ENCODE measurements at regions not wholly inside any gene's neighbourhood (a gene's known extent, or its start where the extent isn't known, plus 50 kb on each side); places are given as distances from the start of the nearest gene placed in this dataset.
"Not testable (repeated sequence)": the region's sequence is repeated elsewhere in the genome, so short reads cannot be mapped to it uniquely, and the experiment has no call there.

GRCh38 chr6:78670156-78670555 is 197.2 kb upstream of the IRAK1BP1 start:
- no peaks in the 10 kb centered on the region for H3K4me1 ChIP-seq (ENCODE audit: control insufficient read depth in 1 of 2, insufficient read depth in 2 of 2, low read length in 2 of 2)
- H3K27ac ChIP-seq (ENCODE audit: low read depth in 1 of 2, low read length in 2 of 2): no peak overlapping the region
- DNase-seq (no peak), ATAC-seq (ENCODE audit: low FRiP score) (no peak)
- intact Hi-C loops (cut with DNase I): no loop called here
- H3K9me3 ChIP-seq (ENCODE audit: control insufficient read depth, low read length): peaks cover 2% of the 10 kb centered on the region
- 87 to 90% methylated on average over 2 of the region's 2 CpGs for WGBS, 2 donors
- no peak overlapping the region for H3K4me3 ChIP-seq (ENCODE audit: low read length in 2 of 2)
- no peaks in the 10 kb centered on the region for H3K27me3 ChIP-seq (ENCODE audit: control insufficient read depth in 1 of 2, insufficient read depth in 2 of 2, low read length in 1 of 2)
- no peaks in the 10 kb centered on the region for H3K36me3 ChIP-seq (ENCODE audit: control insufficient read depth in 1 of 2, insufficient read depth in 2 of 2, low read length in 1 of 2)

- Histone ChIP-seq H3K4me1 (ENCODE audit: control insufficient read depth in 1 of 2, insufficient read depth in 2 of 2, low read length in 2 of 2) (no peaks in the 10 kb centered on the region), H3K9me3 (ENCODE audit: control insufficient read depth, low read length) (peaks cover 2% of the 10 kb centered on the region), H3K27ac (ENCODE audit: low read depth in 1 of 2, low read length in 2 of 2) (no peak overlapping the region), H3K27me3 (ENCODE audit: control insufficient read depth in 1 of 2, insufficient read depth in 2 of 2, low read length in 1 of 2) (no peaks in the 10 kb centered on the region), H3K36me3 (ENCODE audit: control insufficient read depth in 1 of 2, insufficient read depth in 2 of 2, low read length in 1 of 2) (no peaks in the 10 kb centered on the region), H3K4me3 (ENCODE audit: low read length in 2 of 2) (no peak overlapping the region)
- WGBS, 2 donors: 85 to 89% methylated on average over 2 of the region's 2 CpGs
- DNase-seq: no peak
- intact Hi-C loops (cut with DNase I): no loop called here
- ATAC-seq (ENCODE audit: low FRiP score): no peak
These were observed 196.5 kb upstream of the IRAK1BP1 start for GRCh38 chr6:78670802-78671201.

- H3K27me3 ChIP-seq (ENCODE audit: control insufficient read depth in 1 of 2, insufficient read depth in 2 of 2, low read length in 1 of 2); H3K9me3 ChIP-seq (ENCODE audit: control insufficient read depth, low read length); H3K4me3 ChIP-seq (ENCODE audit: low read length in 2 of 2); ATAC-seq (ENCODE audit: low FRiP score); DNase-seq; intact Hi-C loops (cut with DNase I); H3K36me3 ChIP-seq (ENCODE audit: control insufficient read depth in 1 of 2, insufficient read depth in 2 of 2, low read length in 1 of 2); H3K27ac ChIP-seq (ENCODE audit: low read depth in 1 of 2, low read length in 2 of 2); H3K4me1 ChIP-seq (ENCODE audit: control insufficient read depth in 1 of 2, insufficient read depth in 2 of 2, low read length in 2 of 2): not testable (repeated sequence)
- WGBS, 2 donors: 88 to 90% methylated on average over 15 of the region's 15 CpGs
These were observed 191.0 kb upstream of the IRAK1BP1 start for GRCh38 chr6:78676069-78677007.

- no peak for ATAC-seq (ENCODE audit: low FRiP score)
- H3K4me3 ChIP-seq (ENCODE audit: low read length in 2 of 2): no peak overlapping the region
- no peaks in the 10 kb centered on the region for H3K9me3 ChIP-seq (ENCODE audit: control insufficient read depth, low read length)
- no peaks in the 10 kb centered on the region for H3K4me1 ChIP-seq (ENCODE audit: control insufficient read depth in 1 of 2, insufficient read depth in 2 of 2, low read length in 2 of 2)
- intact Hi-C loops (cut with DNase I): no loop called here
- no peaks in the 10 kb centered on the region for H3K36me3 ChIP-seq (ENCODE audit: control insufficient read depth in 1 of 2, insufficient read depth in 2 of 2, low read length in 1 of 2)
- no peak overlapping the region for H3K27ac ChIP-seq (ENCODE audit: low read depth in 1 of 2, low read length in 2 of 2)
- no peak for DNase-seq
- H3K27me3 ChIP-seq (ENCODE audit: control insufficient read depth in 1 of 2, insufficient read depth in 2 of 2, low read length in 1 of 2): no peaks in the 10 kb centered on the region
These were observed 178.7 kb upstream of the IRAK1BP1 start for GRCh38 chr6:78688668-78689067.

- no peaks in the 10 kb centered on the region for H3K4me1 ChIP-seq (ENCODE audit: control insufficient read depth in 1 of 2, insufficient read depth in 2 of 2, low read length in 2 of 2)
- no peak overlapping the region for H3K4me3 ChIP-seq (ENCODE audit: low read length in 2 of 2)
- DNase-seq (no peak), ATAC-seq (ENCODE audit: low FRiP score) (no peak)
- 30 to 31% methylated on average over 2 of the region's 2 CpGs for WGBS, 2 donors
- no peaks in the 10 kb centered on the region for H3K9me3 ChIP-seq (ENCODE audit: control insufficient read depth, low read length)
- H3K27me3 ChIP-seq (ENCODE audit: control insufficient read depth in 1 of 2, insufficient read depth in 2 of 2, low read length in 1 of 2): no peaks in the 10 kb centered on the region
- intact Hi-C loops (cut with DNase I): no loop called here
- no peak overlapping the region for H3K27ac ChIP-seq (ENCODE audit: low read depth in 1 of 2, low read length in 2 of 2)
- H3K36me3 ChIP-seq (ENCODE audit: control insufficient read depth in 1 of 2, insufficient read depth in 2 of 2, low read length in 1 of 2): no peaks in the 10 kb centered on the region
These were observed 173.5 kb upstream of the IRAK1BP1 start for GRCh38 chr6:78693835-78694234.

- DNase-seq; intact Hi-C loops (cut with DNase I); H3K9me3 ChIP-seq (ENCODE audit: control insufficient read depth, low read length); H3K4me1 ChIP-seq (ENCODE audit: control insufficient read depth in 1 of 2, insufficient read depth in 2 of 2, low read length in 2 of 2); ATAC-seq (ENCODE audit: low FRiP score); H3K27me3 ChIP-seq (ENCODE audit: control insufficient read depth in 1 of 2, insufficient read depth in 2 of 2, low read length in 1 of 2); H3K36me3 ChIP-seq (ENCODE audit: control insufficient read depth in 1 of 2, insufficient read depth in 2 of 2, low read length in 1 of 2); H3K4me3 ChIP-seq (ENCODE audit: low read length in 2 of 2); H3K27ac ChIP-seq (ENCODE audit: low read depth in 1 of 2, low read length in 2 of 2): not testable (repeated sequence)
- 91 to 97% methylated on average over 10 of the region's 10 CpGs for WGBS, 2 donors
These were observed 172.7 kb upstream of the IRAK1BP1 start for GRCh38 chr6:78694628-78695027.

GRCh38 chr6:78700991-78701390 is 166.4 kb upstream of the IRAK1BP1 start:
- DNase-seq (no peak), ATAC-seq (ENCODE audit: low FRiP score) (no peak)
- Histone ChIP-seq H3K4me1 (ENCODE audit: control insufficient read depth in 1 of 2, insufficient read depth in 2 of 2, low read length in 2 of 2) (peaks cover 0 to 2% of the 10 kb centered on the region in 2 donors), H3K36me3 (ENCODE audit: control insufficient read depth in 1 of 2, insufficient read depth in 2 of 2, low read length in 1 of 2) (no peaks in the 10 kb centered on the region), H3K27ac (ENCODE audit: low read depth in 1 of 2, low read length in 2 of 2) (no peak overlapping the region), H3K9me3 (ENCODE audit: control insufficient read depth, low read length) (no peaks in the 10 kb centered on the region), H3K4me3 (ENCODE audit: low read length in 2 of 2) (no peak overlapping the region), H3K27me3 (ENCODE audit: control insufficient read depth in 1 of 2, insufficient read depth in 2 of 2, low read length in 1 of 2) (no peaks in the 10 kb centered on the region)
- intact Hi-C loops (cut with DNase I): no loop called here
- WGBS, 2 donors: 6 to 14% methylated on average over 1 of the region's 1 CpG

- Histone ChIP-seq H3K27ac (ENCODE audit: low read depth in 1 of 2, low read length in 2 of 2) (no peak overlapping the region), H3K36me3 (ENCODE audit: control insufficient read depth in 1 of 2, insufficient read depth in 2 of 2, low read length in 1 of 2) (no peaks in the 10 kb centered on the region), H3K4me1 (ENCODE audit: control insufficient read depth in 1 of 2, insufficient read depth in 2 of 2, low read length in 2 of 2) (peaks cover 0 to 2% of the 10 kb centered on the region in 2 donors), H3K27me3 (ENCODE audit: control insufficient read depth in 1 of 2, insufficient read depth in 2 of 2, low read length in 1 of 2) (no peaks in the 10 kb centered on the region), H3K4me3 (ENCODE audit: low read length in 2 of 2) (no peak overlapping the region), H3K9me3 (ENCODE audit: control insufficient read depth, low read length) (no peaks in the 10 kb centered on the region)
- intact Hi-C loops (cut with DNase I): no loop called here
- ATAC-seq (ENCODE audit: low FRiP score) (no peak), DNase-seq (no peak)
- 74 to 76% methylated on average over 2 of the region's 2 CpGs for WGBS, 2 donors
These were observed 165.9 kb upstream of the IRAK1BP1 start for GRCh38 chr6:78701407-78701806.

GRCh38 chr6:78709021-78709420 is 158.3 kb upstream of the IRAK1BP1 start:
- peaks cover 1 to 2% of the 10 kb centered on the region in 2 donors for H3K4me1 ChIP-seq (ENCODE audit: control insufficient read depth in 1 of 2, insufficient read depth in 2 of 2, low read length in 2 of 2)
- no peaks in the 10 kb centered on the region for H3K27me3 ChIP-seq (ENCODE audit: control insufficient read depth in 1 of 2, insufficient read depth in 2 of 2, low read length in 1 of 2)
- H3K36me3 ChIP-seq (ENCODE audit: control insufficient read depth in 1 of 2, insufficient read depth in 2 of 2, low read length in 1 of 2): no peaks in the 10 kb centered on the region
- no peaks in the 10 kb centered on the region for H3K9me3 ChIP-seq (ENCODE audit: control insufficient read depth, low read length)
- DNase-seq: no peak
- H3K4me3 ChIP-seq (ENCODE audit: low read length in 2 of 2): no peak overlapping the region
- no peak for ATAC-seq (ENCODE audit: low FRiP score)
- intact Hi-C loops (cut with DNase I): no loop called here
- WGBS, 2 donors: 93 to 100% methylated on average over 3 of the region's 3 CpGs
- H3K27ac ChIP-seq (ENCODE audit: low read depth in 1 of 2, low read length in 2 of 2): no peak overlapping the region

Measured in aorta (tissue), 5 donors.